22Rv1 (cell line): ENCODE measurements at regions not wholly inside any gene's neighbourhood (a gene's known extent, or its start where the extent isn't known, plus 50 kb on each side); places are given as distances from the start of the nearest gene placed in this dataset.

Experiments used
- ZFX ChIP-seq: fragments of 450-650 bp; IDR thresholded peaks from 2 replicates; pipeline ENCODE4 v1.6.1; 2017; ENCODE audit warnings: antibody characterized with exemption, borderline replicate concordance
- TF ChIP-seq, protein P1 (sequence below): fragments of 450-650 bp; IDR thresholded peaks from 2 replicates; pipeline ENCODE4 v1.5.1; 2017; ENCODE audit warnings: mild to moderate bottlenecking

- TF ChIP-seq, protein P1, sequence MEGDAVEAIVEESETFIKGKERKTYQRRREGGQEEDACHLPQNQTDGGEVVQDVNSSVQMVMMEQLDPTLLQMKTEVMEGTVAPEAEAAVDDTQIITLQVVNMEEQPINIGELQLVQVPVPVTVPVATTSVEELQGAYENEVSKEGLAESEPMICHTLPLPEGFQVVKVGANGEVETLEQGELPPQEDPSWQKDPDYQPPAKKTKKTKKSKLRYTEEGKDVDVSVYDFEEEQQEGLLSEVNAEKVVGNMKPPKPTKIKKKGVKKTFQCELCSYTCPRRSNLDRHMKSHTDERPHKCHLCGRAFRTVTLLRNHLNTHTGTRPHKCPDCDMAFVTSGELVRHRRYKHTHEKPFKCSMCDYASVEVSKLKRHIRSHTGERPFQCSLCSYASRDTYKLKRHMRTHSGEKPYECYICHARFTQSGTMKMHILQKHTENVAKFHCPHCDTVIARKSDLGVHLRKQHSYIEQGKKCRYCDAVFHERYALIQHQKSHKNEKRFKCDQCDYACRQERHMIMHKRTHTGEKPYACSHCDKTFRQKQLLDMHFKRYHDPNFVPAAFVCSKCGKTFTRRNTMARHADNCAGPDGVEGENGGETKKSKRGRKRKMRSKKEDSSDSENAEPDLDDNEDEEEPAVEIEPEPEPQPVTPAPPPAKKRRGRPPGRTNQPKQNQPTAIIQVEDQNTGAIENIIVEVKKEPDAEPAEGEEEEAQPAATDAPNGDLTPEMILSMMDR = no peak
- no peak for TF ChIP-seq ZFX
Measured at GRCh38 chr10:25117757-25118156, 57.0 kb upstream of the GPR158 start.
